ENCODE measurements at regions not wholly inside any gene's neighbourhood (a gene's known extent, or its start where the extent isn't known, plus 50 kb on each side); places are given as distances from the start of the nearest gene placed in this dataset.

- H3K4me3 ChIP-seq (replicated peaks in 1 of 2; ENCODE audit: low read depth in 2 of 2, low read length in 2 of 2) = no peak overlapping the region
- no peak for DNase-seq (ENCODE audit: low read depth in 2 of 2)
- TF ChIP-seq CTCF (IDR thresholded peaks at IDR 0.05; ENCODE audit: low read depth, low read length) = no peak
Observed at GRCh38 chr1:175834597-175834996, 91.2 kb upstream of the TNR start.

- no peak overlapping the region for H3K4me3 ChIP-seq (replicated peaks in 1 of 2; ENCODE audit: low read depth in 2 of 2, low read length in 2 of 2)
- TF ChIP-seq CTCF (IDR thresholded peaks at IDR 0.05; ENCODE audit: low read depth, low read length) = no peak
- DNase-seq (ENCODE audit: low read depth in 2 of 2) = no peak
Observed at GRCh38 chr1:175833951-175834350, 90.6 kb upstream of the TNR start.

GRCh38 chr1:175833502-175833901 lies 90.1 kb upstream of the TNR start:
- no peak overlapping the region for H3K4me3 ChIP-seq (replicated peaks in 1 of 2; ENCODE audit: low read depth in 2 of 2, low read length in 2 of 2)
- no peak for DNase-seq (ENCODE audit: low read depth in 2 of 2)
- TF ChIP-seq CTCF (IDR thresholded peaks at IDR 0.05; ENCODE audit: low read depth, low read length) = no peak

- H3K4me3 ChIP-seq (replicated peaks in 1 of 2; ENCODE audit: low read depth in 2 of 2, low read length in 2 of 2) = no peak overlapping the region
- TF ChIP-seq CTCF (IDR thresholded peaks at IDR 0.05; ENCODE audit: low read depth, low read length) = no peak
- no peak for DNase-seq (ENCODE audit: low read depth in 2 of 2)
Observed at GRCh38 chr1:175830500-175830899, 87.1 kb upstream of the TNR start.

- no peak for DNase-seq (ENCODE audit: low read depth in 2 of 2)
- TF ChIP-seq CTCF (IDR thresholded peaks at IDR 0.05; ENCODE audit: low read depth, low read length) = no peak
- no peak overlapping the region for H3K4me3 ChIP-seq (replicated peaks in 1 of 2; ENCODE audit: low read depth in 2 of 2, low read length in 2 of 2)
Observed at GRCh38 chr1:175829845-175830244, 86.5 kb upstream of the TNR start.

- no peak for TF ChIP-seq CTCF (IDR thresholded peaks at IDR 0.05; ENCODE audit: low read depth, low read length)
- no peak overlapping the region for H3K4me3 ChIP-seq (replicated peaks in 1 of 2; ENCODE audit: low read depth in 2 of 2, low read length in 2 of 2)
- DNase-seq (ENCODE audit: low read depth in 2 of 2) = no peak
Observed at GRCh38 chr1:175826705-175827104, 83.3 kb upstream of the TNR start.

GRCh38 chr1:175824079-175824478 lies 80.7 kb upstream of the TNR start:
- DNase-seq (ENCODE audit: low read depth in 2 of 2) = no peak
- H3K4me3 ChIP-seq (replicated peaks in 1 of 2; ENCODE audit: low read depth in 2 of 2, low read length in 2 of 2) = no peak overlapping the region
- TF ChIP-seq CTCF (IDR thresholded peaks at IDR 0.05; ENCODE audit: low read depth, low read length) = no peak

Measured in cardiac fibroblast (primary cell).